H54 (cell line): ENCODE measurements at regions not wholly inside any gene's neighbourhood (a gene's known extent, or its start where the extent isn't known, plus 50 kb on each side); places are given as distances from the start of the nearest gene placed in this dataset.
A peak's percentile ranks its signal among the peaks of the same experiment; 100 is the strongest.

Experiments
- DNase-seq: peaks from one replicate; pipeline ENCODE4 v3.0.0; 2011; ENCODE audit warnings: low spot score, mixed read lengths; ENCODE audit not compliant: insufficient read length
- FAIRE-seq: peaks from 3 replicates; lab custom pipeline; 2011; peaks lifted over from hg19 to GRCh38; lab: Jason Lieb, UNC
- POLR2A ChIP-seq: IDR thresholded peaks from 2 replicates; pipeline ENCODE4 v1.6.1; 2011; ENCODE audit warnings: low read depth, mild to moderate bottlenecking, low read length

DNA sequence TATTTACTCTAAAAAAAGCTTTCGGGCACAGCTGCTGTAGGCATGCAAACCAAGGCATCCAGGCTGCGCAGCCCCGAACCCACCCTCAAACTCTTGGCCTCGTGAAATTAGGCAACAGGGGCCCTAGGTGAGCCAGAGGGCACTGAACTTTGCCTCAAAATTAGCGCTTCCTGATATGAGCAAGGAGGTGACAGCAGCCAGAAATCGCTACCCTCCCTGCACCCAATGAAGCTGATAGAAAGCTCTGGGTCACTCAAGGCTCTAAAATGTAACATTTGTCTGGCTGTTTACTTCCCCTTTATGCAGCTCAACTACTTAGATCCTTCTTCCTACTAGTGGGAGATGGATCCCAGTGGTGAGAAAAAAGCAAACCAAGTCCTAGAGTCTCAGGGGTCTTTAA lies 61.8 kb downstream of the PITPNM2 start:
- FAIRE-seq (no peak), DNase-seq (no peak)
- TF ChIP-seq POLR2A, result no peak

DNA sequence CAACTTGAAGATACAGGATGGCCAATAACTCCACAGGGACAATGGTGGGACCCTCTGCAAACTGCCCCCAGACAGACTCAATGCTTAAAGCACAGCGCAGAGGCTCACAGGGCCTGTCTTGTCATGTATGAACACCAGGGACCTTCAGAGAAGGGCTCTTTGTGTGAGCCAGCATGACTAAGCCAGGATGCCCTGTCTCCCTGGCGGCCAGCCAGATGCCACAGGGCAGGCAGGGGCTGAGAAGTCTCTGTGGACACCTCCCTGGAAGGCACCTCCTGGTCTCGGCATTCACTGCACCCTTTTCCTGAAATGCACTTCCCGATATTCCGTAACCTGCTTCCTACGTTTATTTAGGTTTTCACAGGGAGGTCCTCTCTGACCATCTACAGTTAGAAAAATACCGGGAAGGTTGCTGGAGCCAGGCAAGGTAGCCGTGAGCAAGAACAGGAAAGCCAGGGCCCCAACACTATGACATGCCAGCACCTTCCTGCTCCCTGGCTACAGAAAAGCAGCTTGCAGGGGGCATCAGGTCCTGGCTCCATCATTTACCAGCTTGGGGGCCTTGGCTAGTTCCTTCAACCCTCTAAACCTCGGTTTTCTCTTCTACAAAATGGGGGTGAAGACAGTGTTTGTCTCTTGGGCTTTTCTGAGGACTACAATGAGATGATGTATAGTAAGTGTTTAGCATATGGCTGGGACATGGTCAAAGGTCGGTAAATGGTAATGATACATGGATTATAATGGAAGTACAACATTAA lies 65.0 kb downstream of the PITPNM2 start:
- no peak for TF ChIP-seq POLR2A
- DNase-seq (peak; percentile 93), FAIRE-seq (peak; percentile 69)

DNA sequence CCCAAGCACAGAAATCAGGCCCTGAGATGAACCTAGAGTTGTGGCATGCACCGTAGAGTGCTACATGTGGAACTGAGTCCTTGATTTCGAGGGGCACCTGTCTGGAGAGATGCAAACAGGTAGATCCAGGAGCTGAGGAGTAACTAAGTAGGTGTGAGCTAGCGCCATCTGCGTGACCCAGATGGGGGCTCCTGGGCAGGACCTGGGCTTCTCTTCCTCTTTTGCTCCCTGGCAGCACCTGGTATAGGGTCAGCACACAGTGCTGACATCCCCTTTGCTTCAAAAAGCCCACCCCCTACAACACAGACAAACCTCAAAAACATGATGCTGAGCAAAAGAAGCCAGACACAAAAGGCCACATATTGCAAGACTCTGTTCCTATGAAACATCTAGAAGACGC lies 65.8 kb downstream of the PITPNM2 start:
- no peak for DNase-seq
- no peak for FAIRE-seq
- no peak for TF ChIP-seq POLR2A

DNA sequence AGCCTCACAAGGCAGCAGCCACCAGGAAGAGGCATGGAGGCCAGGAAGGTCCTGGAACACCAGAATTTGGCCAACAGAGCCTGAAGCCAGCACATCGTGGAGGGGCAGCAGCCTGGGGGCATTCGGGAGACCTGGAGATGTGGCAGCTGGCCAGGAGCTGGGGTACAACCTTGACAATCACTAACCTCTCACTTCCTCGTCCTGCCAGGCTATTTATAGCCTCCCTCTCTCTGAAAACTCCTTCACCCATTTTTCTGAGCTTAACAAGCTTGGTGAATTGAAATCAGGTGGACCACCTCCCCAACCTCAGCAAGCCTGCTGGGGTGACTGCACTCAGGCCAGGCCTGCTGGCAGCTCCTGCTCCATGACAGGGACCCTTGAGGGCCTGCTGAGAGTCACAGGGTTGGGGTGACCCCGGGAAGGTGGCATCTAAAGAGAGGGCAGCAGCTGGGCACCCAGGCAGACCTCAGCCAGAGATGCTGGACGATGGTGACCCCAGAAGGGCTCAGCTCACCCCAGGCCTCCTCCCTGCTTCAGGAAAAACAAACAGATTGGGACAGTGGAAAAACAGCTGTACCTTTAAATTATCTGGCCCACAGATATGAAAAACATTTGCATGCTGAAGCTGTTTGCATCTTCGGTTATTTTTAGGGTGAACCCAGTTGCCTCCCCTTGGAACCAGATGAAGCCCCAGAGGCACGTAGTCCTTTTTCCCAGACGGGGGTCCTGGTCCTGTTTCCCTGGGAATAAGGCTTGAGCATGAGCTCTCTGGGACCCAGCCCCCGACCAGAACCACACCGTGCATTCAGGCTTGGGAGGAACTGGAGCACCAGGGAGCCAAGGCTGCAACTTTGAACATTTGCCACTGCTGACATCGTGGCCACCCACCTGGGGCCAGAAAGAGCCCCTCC lies 67.0 kb downstream of the PITPNM2 start:
- DNase-seq (no peak), FAIRE-seq (no peak)
- no peak for TF ChIP-seq POLR2A

DNA sequence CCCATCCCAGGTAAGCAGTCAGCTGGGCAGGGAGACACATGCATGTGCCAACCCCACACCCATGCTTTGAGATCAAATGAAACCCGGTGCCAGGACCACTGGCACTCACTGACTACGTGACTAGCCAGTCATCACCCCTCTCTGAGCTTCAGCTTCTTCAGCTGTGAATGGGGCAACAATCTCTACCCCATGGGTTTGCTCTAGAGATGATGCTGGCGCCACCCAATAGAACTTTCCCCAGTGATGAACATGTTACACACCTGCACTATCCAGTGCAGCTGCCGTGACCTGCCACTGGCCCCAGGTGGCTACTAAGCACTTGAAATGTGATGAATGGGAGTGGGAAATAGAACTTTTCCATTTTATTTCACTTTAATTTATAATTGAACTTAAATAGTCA lies 70.3 kb downstream of the PITPNM2 start:
- DNase-seq (no peak), FAIRE-seq (no peak)
- no peak for TF ChIP-seq POLR2A

DNA sequence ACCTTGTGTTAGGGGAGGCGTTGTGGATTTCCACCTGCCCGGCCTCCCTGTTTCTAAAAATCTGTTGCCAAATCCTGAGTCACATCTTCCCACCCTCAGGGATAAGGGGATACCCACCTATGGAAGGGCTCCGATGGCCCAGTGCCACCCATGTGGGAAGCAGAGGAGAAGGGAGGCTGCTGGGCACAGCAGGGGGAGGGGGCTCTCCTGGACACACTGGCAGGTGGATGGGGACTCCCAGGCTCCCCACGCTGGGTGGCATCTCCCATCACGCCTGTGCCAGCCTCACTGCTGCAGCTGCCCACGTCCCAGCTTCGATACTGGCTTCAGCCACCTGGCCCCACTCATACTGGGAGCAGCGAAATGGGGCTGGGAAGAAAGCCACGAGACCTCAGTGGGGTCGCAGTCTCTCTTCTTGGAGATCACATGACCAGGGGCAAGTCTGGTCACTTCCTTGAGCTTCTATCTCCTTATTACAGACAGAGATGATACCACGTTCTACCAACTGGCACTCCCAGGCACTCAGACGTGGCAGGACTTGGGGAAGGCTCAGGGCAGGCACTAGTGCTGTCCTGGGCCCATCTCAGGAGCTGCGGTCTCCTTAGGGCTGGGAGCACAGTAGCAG lies 72.2 kb downstream of the PITPNM2 start:
- FAIRE-seq (no peak), DNase-seq (no peak)
- no peak for TF ChIP-seq POLR2A

DNA sequence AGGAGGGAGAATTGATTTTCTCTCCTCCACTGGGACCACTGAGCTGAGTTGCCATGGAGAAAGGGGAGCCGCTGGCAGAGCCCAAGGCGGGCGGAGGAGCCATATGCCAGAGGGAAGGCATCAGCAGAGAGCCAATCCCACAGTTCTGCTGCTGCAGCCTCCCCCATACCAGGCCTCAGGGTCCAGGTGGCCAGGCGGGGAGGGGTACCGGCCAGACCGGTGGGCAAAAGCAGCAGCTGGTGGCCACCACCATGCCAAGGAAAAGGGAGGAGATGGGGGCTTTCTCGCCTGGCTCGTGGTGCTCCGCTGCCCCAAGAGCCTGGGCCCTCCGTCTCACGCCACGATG lies 72.8 kb downstream of the PITPNM2 start:
- FAIRE-seq (no peak), DNase-seq (no peak)
- TF ChIP-seq POLR2A, result no peak

DNA sequence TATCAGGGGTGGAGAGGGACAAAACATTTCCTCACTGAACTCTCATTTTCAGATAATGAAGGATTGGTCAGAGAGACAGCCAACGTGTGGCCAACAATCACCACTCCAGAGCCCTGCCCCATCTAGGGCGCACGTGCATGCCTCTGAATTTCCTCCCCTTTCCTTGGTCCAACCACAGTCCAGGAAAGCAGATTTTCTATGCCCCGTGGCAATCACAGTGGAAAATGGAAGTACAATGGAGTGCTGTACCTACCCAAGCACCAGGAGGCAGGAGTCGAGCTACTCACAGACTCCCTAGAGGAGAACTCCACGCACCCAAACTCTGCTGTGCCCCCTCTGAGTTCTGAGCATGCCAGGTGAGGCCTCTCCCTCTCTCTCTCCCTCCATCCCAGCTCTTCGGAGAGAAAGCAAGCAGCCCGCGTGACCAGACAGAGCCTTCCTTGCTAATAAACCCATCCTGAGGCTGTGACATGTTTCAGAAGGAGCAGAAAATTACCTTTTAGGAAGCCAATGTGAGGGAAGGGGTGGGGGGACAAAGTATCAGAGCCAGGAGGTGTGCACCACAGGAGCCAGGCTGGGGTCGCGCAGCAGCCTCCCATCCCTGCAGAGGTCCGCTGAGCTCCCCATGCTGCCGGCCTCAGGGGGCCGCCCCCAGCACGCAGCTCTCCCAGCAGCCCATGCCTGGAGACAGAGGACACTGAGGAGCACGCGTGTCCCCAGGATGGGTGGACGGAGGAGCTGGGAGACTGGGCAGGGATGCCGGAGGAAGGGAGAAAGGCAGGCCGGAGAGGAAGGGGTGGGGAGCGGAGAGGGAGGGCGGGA lies 73.4 kb downstream of the PITPNM2 start:
- no peak for TF ChIP-seq POLR2A
- DNase-seq (no peak), FAIRE-seq (no peak)

DNA sequence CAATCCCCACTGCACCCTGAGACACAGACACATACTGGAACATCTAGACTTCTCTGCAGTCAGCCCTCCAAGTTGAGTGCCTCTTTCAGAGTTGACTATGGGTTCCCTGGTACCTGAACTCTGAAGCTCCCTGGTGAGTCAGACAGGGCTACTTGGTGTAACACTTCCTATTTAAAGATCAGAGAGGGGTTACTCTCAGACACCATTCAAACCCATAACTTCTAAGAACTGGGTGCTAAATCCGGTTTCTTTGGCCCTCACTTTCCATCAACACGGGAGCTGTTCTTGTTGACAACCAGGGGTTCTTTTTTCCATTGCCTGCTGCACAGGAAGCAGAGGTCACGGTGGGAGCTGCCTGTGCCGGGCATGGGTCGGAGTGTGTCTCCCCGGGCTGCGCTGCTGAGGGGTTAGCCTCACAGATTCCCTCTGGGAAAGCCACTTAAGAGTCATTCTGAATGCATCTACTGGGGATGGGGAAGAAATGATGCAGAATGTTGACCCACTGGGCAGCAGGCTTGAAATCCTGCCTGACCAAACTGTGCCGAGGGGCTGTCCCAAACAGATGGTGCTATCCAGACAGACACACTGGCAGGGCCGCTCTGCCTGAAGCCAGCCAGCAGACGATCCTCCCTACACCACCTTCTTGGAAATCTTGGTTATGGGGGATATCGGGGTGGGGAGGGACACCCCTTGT lies 74.1 kb downstream of the PITPNM2 start:
- DNase-seq (peak; percentile 30), FAIRE-seq (no peak)
- no peak for TF ChIP-seq POLR2A

DNA sequence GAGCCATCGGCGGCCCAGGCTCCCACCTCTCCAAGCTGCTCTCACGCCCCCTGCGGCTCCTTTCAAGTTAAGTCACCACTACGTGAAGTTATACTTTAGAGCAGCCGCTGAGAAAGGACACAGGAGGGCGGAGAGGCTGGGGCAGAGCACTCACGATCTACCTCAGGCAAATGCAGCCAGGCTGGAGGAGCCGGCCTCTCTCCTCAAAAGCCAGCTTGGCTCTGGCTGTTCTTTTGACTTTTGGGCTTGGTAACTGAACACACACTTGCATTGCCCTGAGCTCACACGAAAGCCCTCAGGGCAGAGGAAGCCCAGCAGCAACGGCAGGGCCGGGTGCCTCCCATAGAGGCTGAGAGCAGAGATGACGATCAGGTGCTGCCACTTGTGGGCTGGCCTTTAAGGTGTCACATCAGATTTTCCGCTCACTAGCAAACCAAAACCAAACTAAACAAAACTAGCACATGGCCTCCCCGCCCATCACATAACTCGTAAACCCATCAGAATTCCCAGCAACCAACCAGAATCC lies 75.2 kb downstream of the PITPNM2 start:
- FAIRE-seq (no peak), DNase-seq (no peak)
- no peak for TF ChIP-seq POLR2A

DNA sequence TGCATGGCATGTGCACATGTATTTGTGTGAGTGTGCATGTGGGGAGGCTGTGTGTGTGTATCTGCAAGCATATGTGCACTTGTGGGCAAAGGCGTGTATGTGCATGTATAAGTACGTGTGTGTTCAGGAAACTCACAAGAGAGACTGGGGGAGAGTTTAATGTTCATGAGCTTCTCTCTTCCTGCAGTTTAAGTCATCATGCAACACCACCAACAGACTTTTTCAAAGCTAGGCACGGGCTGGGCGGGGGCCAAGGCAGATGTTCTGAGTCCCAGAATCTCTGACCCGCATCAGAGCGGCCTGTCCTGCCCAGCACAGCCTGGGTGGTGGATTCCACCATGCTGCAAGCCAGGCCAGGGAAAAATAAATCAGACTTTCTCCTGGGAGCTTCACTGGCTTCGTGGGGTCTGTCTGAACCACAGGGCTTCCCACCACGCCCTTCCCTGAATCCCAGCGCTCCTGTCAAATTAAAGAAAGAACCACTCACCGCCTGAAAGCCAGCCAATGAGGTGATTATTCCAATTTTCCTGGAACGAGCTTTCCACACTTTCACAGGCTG lies 75.7 kb downstream of the PITPNM2 start:
- DNase-seq (no peak), FAIRE-seq (no peak)
- no peak for TF ChIP-seq POLR2A
